ENCODE measurements at regions not wholly inside any gene's neighbourhood (a gene's known extent, or its start where the extent isn't known, plus 50 kb on each side); places are given as distances from the start of the nearest gene placed in this dataset.

GRCh38 chr4:176883108-176883550 lies 90.4 kb upstream of the VEGFC start (continued):
- TF ChIP-seq ZFP36L1 (CRISPR knock-in tag; IDR thresholded peaks at IDR 0.05) = no peak
- no peak for TF ChIP-seq FUBP1 (CRISPR knock-in tag; IDR thresholded peaks at IDR 0.05; ENCODE audit: borderline replicate concordance)

GRCh38 chr4:176883681-176884418 lies 91.1 kb upstream of the VEGFC start:
- DNase-seq (ENCODE audit: low spot score) (no peak), FAIRE-seq (no peak)
- TF ChIP-seq ZNF543 (CRISPR knock-in tag; IDR thresholded peaks at IDR 0.05) (no peak), PLSCR1 (CRISPR knock-in tag; IDR thresholded peaks at IDR 0.05; ENCODE audit: borderline replicate concordance) (no peak), SAFB2 (CRISPR knock-in tag; IDR thresholded peaks at IDR 0.05; ENCODE audit: borderline replicate concordance, low read depth) (no peak), ZFP36L1 (CRISPR knock-in tag; IDR thresholded peaks at IDR 0.05) (no peak), ARNT (IDR thresholded peaks at IDR 0.05) (no peak), ZNF547 (CRISPR knock-in tag; IDR thresholded peaks at IDR 0.05) (no peak), CBX2 (IDR thresholded peaks at IDR 0.05; ENCODE audit: low read depth, low read length) (no peak), CBX2 (CRISPR knock-in tag; IDR thresholded peaks at IDR 0.05; ENCODE audit: low read depth) (no peak), ZNF546 (CRISPR knock-in tag; conservative IDR thresholded peaks at IDR 0.05) (no peak), MAFF (IDR thresholded peaks at IDR 0.05; ENCODE audit: low read depth, low read length) (no peak), SNAPC4 (CRISPR knock-in tag; IDR thresholded peaks at IDR 0.05) (no peak), ZNF414 (CRISPR knock-in tag; IDR thresholded peaks at IDR 0.05) (no peak)

More at GRCh38 chr4:176883681-176884418, 91.1 kb upstream of the VEGFC start:
- ChIA-PET POLR2A (no interaction called here), CTCF (ENCODE audit: low intra/inter-chr PET ratio, low total read pairs) (no interaction called here)
- in situ Hi-C loops (cut with HindIII; ENCODE audit: extremely low pct_ligation_motif_present, low pct_unique_long_range_greater_than_20kb) (no loop called here), intact Hi-C loops (cut with micrococcal nuclease; ENCODE audit: unreplicated experiment) (no loop called here)
- Histone ChIP-seq H4K20me1 (ENCODE audit: insufficient read depth, low read length) (no peaks in the 10 kb centered on the region), H3K27me3 (ENCODE audit: control insufficient read depth in 1 of 2, insufficient read depth in 2 of 2, low read length in 2 of 2) (no peaks in the 10 kb centered on the region), H3K27ac (ENCODE audit: extremely low read length, insufficient read depth, low read length) (no peak overlapping the region), H3K4me3 (replicated peaks in 1 of 3; ENCODE audit: insufficient read depth in 1 of 3, low read depth in 2 of 3, low read length in 3 of 3) (no peak overlapping the region), H3K9ac (ENCODE audit: insufficient read depth, low read depth, low read length) (no peak overlapping the region), H3K4me1 (ENCODE audit: insufficient read depth, low read length) (no peaks in the 10 kb centered on the region), H3K36me3 (replicated peaks in 1 of 2; ENCODE audit: control insufficient read depth in 1 of 2, insufficient read depth in 2 of 2, low read length in 2 of 2) (no peaks in the 10 kb centered on the region), H3K9me3 (ENCODE audit: low read length) (no peaks in the 10 kb centered on the region), H3K4me2 (ENCODE audit: low read depth, low read length) (no peak overlapping the region), H3K79me2 (ENCODE audit: insufficient read depth, low read length) (no peaks in the 10 kb centered on the region), H2AFZ (ENCODE audit: low read length) (no peak overlapping the region)
- BruUV-seq (replicated peaks) = no TSS peak
- no peak for ATAC-seq
- WGBS (ENCODE audit: low lambda C conversion rate) = 14% methylated on average over 5 of the region's 6 CpGs
